PC-3 (cell line): ENCODE measurements at regions not wholly inside any gene's neighbourhood (a gene's known extent, or its start where the extent isn't known, plus 50 kb on each side); places are given as distances from the start of the nearest gene placed in this dataset.

ENCODE experiments used
- ATAC-seq: fragments of 200-7000 bp; cut with Tn5 transposase; 2 replicates; pipeline ENCODE4 v1.9.1; 2020; ENCODE audit warnings: mild to moderate bottlenecking, moderate library complexity
- BruUV-seq: library from RNA; stranded (reverse); fragments of 400-500 nt; replicated peaks from 2 replicates; lab custom pipeline; 2021; lab: Mats Ljungman, UMichigan
- CTCF ChIA-PET: fragments of 300-600 bp; sonication (Branson Sonifier 250); formaldehyde crosslinking; loops from one replicate; lab custom pipeline; 2022; ENCODE audit warnings: antibody characterized with exemption; lab: Charles Lee
- POLR2A ChIA-PET: fragments of 300-600 bp; sonication (Branson Sonifier 250); formaldehyde crosslinking; loops from one replicate; lab custom pipeline; 2022; ENCODE audit warnings: antibody characterized with exemption; ENCODE audit not compliant: unreplicated experiment; lab: Charles Lee
- DNase-seq: peaks from one replicate; pipeline ENCODE4 v3.0.0-alpha.2; 2015
- H2AFZ ChIP-seq: fragments of 300-600 bp; sonication (generic); 2 replicates; pipeline ENCODE4 v1.6.0; 2016; ENCODE audit warnings: antibody characterized with exemption, low read length
- H3F3A ChIP-seq: fragments of 300-600 bp; sonication (generic); one replicate; pipeline ENCODE4 v1.6.0; 2017; ENCODE audit warnings: antibody characterized with exemption, low read length, control low read depth, mild to moderate bottlenecking; ENCODE audit not compliant: unreplicated experiment
- H3K27ac ChIP-seq: fragments of 300-600 bp; sonication (generic); 2 replicates; pipeline ENCODE4 v1.5.1; 2016; ENCODE audit warnings: mild to moderate bottlenecking, low read length
- H3K27me3 ChIP-seq: fragments of 300-600 bp; sonication (generic); 2 replicates; pipeline ENCODE4 v1.6.1; 2016; ENCODE audit warnings: low read length, mixed read lengths
- H3K36me3 ChIP-seq: fragments of 300-600 bp; sonication (generic); 2 replicates; pipeline ENCODE4 v1.6.1; 2016; ENCODE audit warnings: low read depth, mixed run types, low read length, mixed read lengths
- H3K4me1 ChIP-seq: fragments of 300-600 bp; sonication (generic); 2 replicates; pipeline ENCODE4 v1.5.1; 2016; ENCODE audit warnings: low read length; ENCODE audit not compliant: insufficient read depth
- H3K4me2 ChIP-seq: fragments of 300-600 bp; sonication (generic); 2 replicates; pipeline ENCODE4 v1.6.0; 2016; ENCODE audit warnings: low read length
- H3K4me3 ChIP-seq: fragments of 300-600 bp; sonication (generic); 2 replicates; pipeline ENCODE4 v1.5.1; 2016; ENCODE audit warnings: mild to moderate bottlenecking, low read length, mixed read lengths
- H3K79me2 ChIP-seq: fragments of 300-600 bp; sonication (generic); 2 replicates; pipeline ENCODE4 v1.6.1; 2017; ENCODE audit warnings: low read length, mixed read lengths
- H3K9ac ChIP-seq: fragments of 300-600 bp; sonication (generic); 2 replicates; pipeline ENCODE4 v1.6.0; 2016; ENCODE audit warnings: mild to moderate bottlenecking, low read length
- H3K9me2 ChIP-seq: fragments of 300-600 bp; sonication (generic); replicated peaks from 2 replicates; pipeline ENCODE4 v1.6.1; 2016; ENCODE audit warnings: mixed run types, low read length, mixed read lengths
- H3K9me3 ChIP-seq: fragments of 300-600 bp; sonication (generic); 2 replicates; pipeline ENCODE4 v1.6.1; 2016; ENCODE audit warnings: low read length, mixed read lengths
- H4K20me1 ChIP-seq: fragments of 300-600 bp; sonication (generic); 2 replicates; pipeline ENCODE4 v1.6.1; 2016; ENCODE audit warnings: low read length, mixed read lengths
- EZH2 ChIP-seq: fragments of 300-600 bp; sonication (generic); IDR thresholded peaks from one replicate; pipeline ENCODE4 v1.6.1; 2017; ENCODE audit warnings: antibody characterized with exemption, mild to moderate bottlenecking, low read length; ENCODE audit not compliant: unreplicated experiment
- EZH2phosphoT487 ChIP-seq: fragments of 300-600 bp; sonication (generic); IDR thresholded peaks from 2 replicates; pipeline ENCODE4 v1.6.1; 2018; ENCODE audit warnings: mild to moderate bottlenecking, antibody characterized with exemption, low read length, borderline replicate concordance
- intact Hi-C: fragments of 100-400 bp; cut with micrococcal nuclease; formaldehyde crosslinking; loops from 2 replicates; pipeline ENCODE4 v1.9.0; 2023
- TF ChIP-seq, protein P1 (sequence below): fragments of 300-600 bp; sonication (generic); conservative IDR thresholded peaks from 2 replicates; pipeline ENCODE4 v1.5.1; 2017; ENCODE audit warnings: antibody characterized with exemption, low read depth, mild to moderate bottlenecking, low read length

DNA sequence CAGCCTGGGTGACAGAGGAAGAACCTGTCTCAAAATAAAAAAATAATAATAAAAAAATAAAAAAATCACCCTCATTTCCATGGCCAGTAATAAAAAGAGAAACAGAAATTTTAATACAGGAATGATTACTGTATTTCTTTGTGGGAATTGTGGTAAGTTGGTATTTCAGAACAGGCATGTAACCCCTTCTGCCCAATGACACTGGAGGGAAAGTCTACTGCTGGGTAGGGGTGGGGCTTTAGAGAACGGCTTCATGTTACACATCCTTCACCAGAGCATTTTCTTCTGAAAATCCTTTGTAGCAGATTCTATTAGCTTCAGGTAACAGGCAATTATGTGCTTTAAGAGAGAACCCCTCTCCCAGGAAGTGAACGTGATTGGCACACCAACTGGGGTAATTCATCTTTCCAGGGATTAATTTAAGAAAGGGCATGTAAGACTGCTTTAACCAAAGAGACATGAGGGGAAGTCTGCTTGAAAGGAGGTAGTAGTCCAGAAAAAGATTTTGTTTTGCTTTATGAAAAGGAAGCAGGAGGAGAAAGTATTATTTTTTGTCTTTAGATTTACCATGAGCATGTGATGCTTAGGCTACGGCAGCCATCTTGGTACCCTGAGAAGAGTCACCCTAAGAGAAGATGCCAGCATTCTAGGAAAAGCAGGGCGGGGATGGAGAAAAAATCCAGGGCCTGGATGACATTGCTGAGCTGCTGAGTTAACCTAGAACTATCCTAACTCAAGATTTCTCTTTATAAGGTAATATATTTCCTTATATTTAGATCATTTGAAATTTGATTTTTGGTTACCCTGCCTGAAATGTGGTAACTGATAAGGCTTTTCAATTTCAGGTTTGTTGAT is 57.7 kb upstream of the DPT start:
- Histone ChIP-seq H3K9me2 (no peaks in the 10 kb centered on the region), H3K79me2 (no peaks in the 10 kb centered on the region), H3F3A (no peaks in the 10 kb centered on the region), H4K20me1 (no peaks in the 10 kb centered on the region), H3K36me3 (no peaks in the 10 kb centered on the region), H3K27me3 (no peaks in the 10 kb centered on the region), H3K4me1 (no peaks in the 10 kb centered on the region), H3K9ac (no peak overlapping the region), H3K4me3 (no peak overlapping the region), H3K9me3 (no peaks in the 10 kb centered on the region), H3K27ac (no peak overlapping the region), H3K4me2 (no peak overlapping the region), H2AFZ (no peak overlapping the region; the same call in 1 of the 2 replicates)
- no TSS peak for BruUV-seq
- ATAC-seq, result 0 out of 2 replicates have a peak, but pooled peaks have one; percentile 49
- no peak for DNase-seq
- TF ChIP-seq, protein P1, sequence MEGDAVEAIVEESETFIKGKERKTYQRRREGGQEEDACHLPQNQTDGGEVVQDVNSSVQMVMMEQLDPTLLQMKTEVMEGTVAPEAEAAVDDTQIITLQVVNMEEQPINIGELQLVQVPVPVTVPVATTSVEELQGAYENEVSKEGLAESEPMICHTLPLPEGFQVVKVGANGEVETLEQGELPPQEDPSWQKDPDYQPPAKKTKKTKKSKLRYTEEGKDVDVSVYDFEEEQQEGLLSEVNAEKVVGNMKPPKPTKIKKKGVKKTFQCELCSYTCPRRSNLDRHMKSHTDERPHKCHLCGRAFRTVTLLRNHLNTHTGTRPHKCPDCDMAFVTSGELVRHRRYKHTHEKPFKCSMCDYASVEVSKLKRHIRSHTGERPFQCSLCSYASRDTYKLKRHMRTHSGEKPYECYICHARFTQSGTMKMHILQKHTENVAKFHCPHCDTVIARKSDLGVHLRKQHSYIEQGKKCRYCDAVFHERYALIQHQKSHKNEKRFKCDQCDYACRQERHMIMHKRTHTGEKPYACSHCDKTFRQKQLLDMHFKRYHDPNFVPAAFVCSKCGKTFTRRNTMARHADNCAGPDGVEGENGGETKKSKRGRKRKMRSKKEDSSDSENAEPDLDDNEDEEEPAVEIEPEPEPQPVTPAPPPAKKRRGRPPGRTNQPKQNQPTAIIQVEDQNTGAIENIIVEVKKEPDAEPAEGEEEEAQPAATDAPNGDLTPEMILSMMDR, result no peak
- TF ChIP-seq EZH2phosphoT487, result no peak
- TF ChIP-seq EZH2, result no peak
- POLR2A ChIA-PET, result no interaction called here
- intact Hi-C loops, result no loop called here
- CTCF ChIA-PET, result no interaction called here

DNA sequence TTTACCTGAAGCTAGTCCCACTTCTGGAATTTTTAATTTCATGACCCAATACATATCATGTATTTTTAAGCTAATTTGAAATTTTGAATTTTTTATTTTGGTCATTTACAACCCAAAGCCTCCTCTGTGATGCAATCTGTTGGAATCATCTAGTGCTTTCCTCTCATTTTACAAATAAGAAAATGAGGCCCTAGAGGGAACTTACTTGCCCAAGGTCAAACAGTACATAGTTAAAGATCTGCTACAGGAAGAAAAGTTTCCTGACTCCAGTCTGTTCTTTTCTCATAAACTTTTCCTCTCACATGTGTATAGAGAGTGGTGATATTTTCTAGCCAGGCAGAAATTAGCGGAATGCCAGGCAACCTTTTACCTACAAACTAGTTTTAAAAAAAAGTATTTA is 59.3 kb upstream of the DPT start:
- no peak for TF ChIP-seq EZH2
- no peak for TF ChIP-seq EZH2phosphoT487
- TF ChIP-seq, protein P1, result no peak
- ChIA-PET CTCF (no interaction called here), POLR2A (no interaction called here)
- no peaks in the 10 kb centered on the region for H3K9me2 ChIP-seq
- no peak overlapping the region for H3K9ac ChIP-seq
- intact Hi-C loops, result no loop called here
- no peak overlapping the region for H2AFZ ChIP-seq
- no peaks in the 10 kb centered on the region for H4K20me1 ChIP-seq
- no peaks in the 10 kb centered on the region for H3K27me3 ChIP-seq
- no peak for DNase-seq
- H3K4me3 ChIP-seq, result no peak overlapping the region
- H3K4me1 ChIP-seq, result no peaks in the 10 kb centered on the region
- no peak overlapping the region for H3K4me2 ChIP-seq
- no peaks in the 10 kb centered on the region for H3K79me2 ChIP-seq
- H3F3A ChIP-seq, result no peaks in the 10 kb centered on the region
- H3K36me3 ChIP-seq, result no peaks in the 10 kb centered on the region
- ATAC-seq, result no peak
- no peak overlapping the region for H3K27ac ChIP-seq
- no TSS peak for BruUV-seq
- no peaks in the 10 kb centered on the region for H3K9me3 ChIP-seq

DNA sequence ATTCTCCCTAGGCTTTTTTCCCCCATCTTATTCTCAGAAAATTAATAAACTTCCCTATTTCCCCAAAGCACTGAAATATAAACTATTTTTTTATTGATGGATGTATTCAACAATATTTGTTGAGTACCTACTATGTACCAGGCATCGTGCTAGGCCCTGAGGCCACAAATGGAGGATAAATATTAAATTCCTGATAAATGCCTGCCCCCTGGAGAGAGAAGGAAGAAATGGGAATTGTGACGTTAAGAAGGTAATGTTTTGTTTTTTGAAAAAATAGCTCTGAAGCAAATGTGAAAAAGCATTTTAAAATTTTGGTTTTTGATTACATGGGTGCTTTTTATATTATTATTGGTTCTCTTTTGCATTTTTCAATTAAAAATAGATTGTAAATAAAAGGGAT is 60.5 kb upstream of the DPT start:
- H3F3A ChIP-seq, result no peaks in the 10 kb centered on the region
- H2AFZ ChIP-seq, result no peak overlapping the region
- DNase-seq (no peak), ATAC-seq (no peak)
- H3K9me3 ChIP-seq, result no peaks in the 10 kb centered on the region
- H3K79me2 ChIP-seq, result no peaks in the 10 kb centered on the region
- H3K9me2 ChIP-seq, result no peaks in the 10 kb centered on the region
- no peak overlapping the region for H3K4me2 ChIP-seq
- no peaks in the 10 kb centered on the region for H3K27me3 ChIP-seq
- POLR2A ChIA-PET, result no interaction called here
- intact Hi-C loops, result no loop called here
- no peak overlapping the region for H3K9ac ChIP-seq
- H3K4me1 ChIP-seq, result no peaks in the 10 kb centered on the region
- no peaks in the 10 kb centered on the region for H4K20me1 ChIP-seq
- no peak overlapping the region for H3K27ac ChIP-seq
- no peak overlapping the region for H3K4me3 ChIP-seq
- BruUV-seq, result no TSS peak
- CTCF ChIA-PET, result interaction anchor here (0.6 to 1.0 kb wide), 3 partner anchors 153 to 268 kb away, joined by 3 to 7 read pairs (median 4); no protein-coding TSS in a partner anchor
- TF ChIP-seq EZH2phosphoT487, result no peak
- TF ChIP-seq, protein P1, result peak; percentile 61
- no peaks in the 10 kb centered on the region for H3K36me3 ChIP-seq
